ENCODE measurements at regions not wholly inside any gene's neighbourhood (a gene's known extent, or its start where the extent isn't known, plus 50 kb on each side); places are given as distances from the start of the nearest gene placed in this dataset.
A peak's percentile ranks its signal among the peaks of the same experiment; 100 is the strongest.

- TF ChIP-seq CTCF (IDR thresholded peaks at IDR 0.05; ENCODE audit: insufficient read depth, low read length): no peak
- DNase-seq (ENCODE audit: low read depth): no peak
- H3K4me3 ChIP-seq (ENCODE audit: low read depth, low read length): no peak overlapping the region
Observed at GRCh38 chr3:106025151-106025722, 156.4 kb upstream of the CBLB start.

- DNase-seq (ENCODE audit: low read depth): no peak
- no peak overlapping the region for H3K4me3 ChIP-seq (ENCODE audit: low read depth, low read length)
- TF ChIP-seq CTCF (IDR thresholded peaks at IDR 0.05; ENCODE audit: insufficient read depth, low read length): no peak
Observed at GRCh38 chr3:106029954-106030626, 161.3 kb upstream of the CBLB start.

GRCh38 chr3:106030627-106030963 lies 161.8 kb upstream of the CBLB start:
- H3K4me3 ChIP-seq (ENCODE audit: low read depth, low read length): no peak overlapping the region
- peak; percentile 57 for DNase-seq (ENCODE audit: low read depth)
- no peak for TF ChIP-seq CTCF (IDR thresholded peaks at IDR 0.05; ENCODE audit: insufficient read depth, low read length)

- no peak for DNase-seq (ENCODE audit: low read depth)
- no peak for TF ChIP-seq CTCF (IDR thresholded peaks at IDR 0.05; ENCODE audit: insufficient read depth, low read length)
- H3K4me3 ChIP-seq (ENCODE audit: low read depth, low read length): no peak overlapping the region
Observed at GRCh38 chr3:106032479-106032878, 163.7 kb upstream of the CBLB start.

- DNase-seq (ENCODE audit: low read depth): no peak
- no peak for TF ChIP-seq CTCF (IDR thresholded peaks at IDR 0.05; ENCODE audit: insufficient read depth, low read length)
Observed at GRCh38 chr3:106033654-106034053, 164.8 kb upstream of the CBLB start.

GRCh38 chr3:106034313-106034712 lies 165.5 kb upstream of the CBLB start:
- TF ChIP-seq CTCF (IDR thresholded peaks at IDR 0.05; ENCODE audit: insufficient read depth, low read length): no peak
- H3K4me3 ChIP-seq (ENCODE audit: low read depth, low read length): no peak overlapping the region
- no peak for DNase-seq (ENCODE audit: low read depth)

More at GRCh38 chr3:106033654-106034053, 164.8 kb upstream of the CBLB start:
- no peak overlapping the region for H3K4me3 ChIP-seq (ENCODE audit: low read depth, low read length)

GRCh38 chr3:106035619-106036018 lies 166.8 kb upstream of the CBLB start:
- no peak overlapping the region for H3K4me3 ChIP-seq (ENCODE audit: low read depth, low read length)
- DNase-seq (ENCODE audit: low read depth): no peak
- TF ChIP-seq CTCF (IDR thresholded peaks at IDR 0.05; ENCODE audit: insufficient read depth, low read length): no peak
